Thoracic aorta (tissue), 2 donors: ENCODE measurements at regions not wholly inside any gene's neighbourhood (a gene's known extent, or its start where the extent isn't known, plus 50 kb on each side); places are given as distances from the start of the nearest gene placed in this dataset.

Experiments
- ATAC-seq: fragments of 150-250 bp; one replicate; pipeline ENCODE4 v1.8.0; 2017; ENCODE audit warnings: low read depth; ENCODE audit not compliant: insufficient number of reproducible peaks, low FRiP score
- DNase-seq: peaks from one replicate; pipeline ENCODE4 v3.0.0-alpha.2; 2020; ENCODE audit warnings: low spot score
- H3K27ac ChIP-seq, 2 donors: fragments of 200-600 bp; sonication (generic); 1 replicate in 1 of 2; 2 replicates in 1 of 2; pipeline ENCODE4 v1.5.1; 2016; ENCODE audit warnings: mild to moderate bottlenecking in 2 of 2, moderate library complexity in 2 of 2
- H3K27me3 ChIP-seq: fragments of 200-600 bp; sonication (generic); replicated peaks from 2 replicates; pipeline ENCODE4 v1.6.0; 2016; ENCODE audit warnings: mild to moderate bottlenecking; ENCODE audit not compliant: insufficient read depth
- H3K36me3 ChIP-seq: fragments of 200-600 bp; sonication (generic); one replicate; pipeline ENCODE4 v1.5.1; 2016
- H3K4me1 ChIP-seq, 2 donors: fragments of 200-600 bp; sonication (generic); 1 replicate in 1 of 2; 2 replicates in 1 of 2; pipeline versions ENCODE4 v1.5.1 to v1.6.0; 2016; ENCODE audit warnings: low read depth in 2 of 2, mild to moderate bottlenecking in 1 of 2; ENCODE audit not compliant: control insufficient read depth in 1 of 2
- H3K4me3 ChIP-seq: fragments of 200-600 bp; sonication (generic); 2 replicates; pipeline ENCODE4 v1.5.1; 2016; ENCODE audit warnings: mild to moderate bottlenecking
- H3K9me3 ChIP-seq: fragments of 200-600 bp; sonication (generic); 2 replicates; pipeline ENCODE4 v1.5.1; 2016
- TF ChIP-seq, protein P1 (sequence below): fragments of 200-600 bp; sonication (generic); IDR thresholded peaks from one replicate; pipeline ENCODE4 v1.5.1; 2019; ENCODE audit warnings: antibody characterized with exemption

DNA sequence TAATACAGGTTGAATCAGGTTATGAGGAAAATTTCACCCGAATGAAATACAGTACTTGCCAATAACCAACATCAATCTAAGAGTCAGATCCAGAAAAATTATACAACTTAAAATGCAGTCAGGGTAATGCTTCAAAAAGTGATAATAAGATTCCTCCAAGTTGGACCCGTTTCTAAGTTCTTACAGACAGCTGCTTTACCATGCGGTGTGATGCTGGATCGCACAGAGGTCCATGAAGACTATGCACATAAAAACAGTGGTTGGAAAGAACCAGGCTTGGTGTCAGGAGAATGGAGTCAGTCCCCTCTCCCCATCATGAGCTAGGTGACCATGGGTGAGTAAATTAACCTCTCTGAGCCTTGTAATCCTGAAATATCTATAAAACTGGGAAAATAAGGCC, 261.3 kb downstream of the QDPR start:
- DNase-seq (no peak), ATAC-seq (no peak)
- Histone ChIP-seq H3K36me3 (no peaks in the 10 kb centered on the region), H3K9me3 (no peaks in the 10 kb centered on the region), H3K27ac (no peak overlapping the region), H3K4me1 (peaks cover 0 to 10% of the 10 kb centered on the region in 2 donors), H3K27me3 (no peaks in the 10 kb centered on the region), H3K4me3 (no peak overlapping the region)
- TF ChIP-seq, protein P1, sequence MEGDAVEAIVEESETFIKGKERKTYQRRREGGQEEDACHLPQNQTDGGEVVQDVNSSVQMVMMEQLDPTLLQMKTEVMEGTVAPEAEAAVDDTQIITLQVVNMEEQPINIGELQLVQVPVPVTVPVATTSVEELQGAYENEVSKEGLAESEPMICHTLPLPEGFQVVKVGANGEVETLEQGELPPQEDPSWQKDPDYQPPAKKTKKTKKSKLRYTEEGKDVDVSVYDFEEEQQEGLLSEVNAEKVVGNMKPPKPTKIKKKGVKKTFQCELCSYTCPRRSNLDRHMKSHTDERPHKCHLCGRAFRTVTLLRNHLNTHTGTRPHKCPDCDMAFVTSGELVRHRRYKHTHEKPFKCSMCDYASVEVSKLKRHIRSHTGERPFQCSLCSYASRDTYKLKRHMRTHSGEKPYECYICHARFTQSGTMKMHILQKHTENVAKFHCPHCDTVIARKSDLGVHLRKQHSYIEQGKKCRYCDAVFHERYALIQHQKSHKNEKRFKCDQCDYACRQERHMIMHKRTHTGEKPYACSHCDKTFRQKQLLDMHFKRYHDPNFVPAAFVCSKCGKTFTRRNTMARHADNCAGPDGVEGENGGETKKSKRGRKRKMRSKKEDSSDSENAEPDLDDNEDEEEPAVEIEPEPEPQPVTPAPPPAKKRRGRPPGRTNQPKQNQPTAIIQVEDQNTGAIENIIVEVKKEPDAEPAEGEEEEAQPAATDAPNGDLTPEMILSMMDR = no peak

DNA sequence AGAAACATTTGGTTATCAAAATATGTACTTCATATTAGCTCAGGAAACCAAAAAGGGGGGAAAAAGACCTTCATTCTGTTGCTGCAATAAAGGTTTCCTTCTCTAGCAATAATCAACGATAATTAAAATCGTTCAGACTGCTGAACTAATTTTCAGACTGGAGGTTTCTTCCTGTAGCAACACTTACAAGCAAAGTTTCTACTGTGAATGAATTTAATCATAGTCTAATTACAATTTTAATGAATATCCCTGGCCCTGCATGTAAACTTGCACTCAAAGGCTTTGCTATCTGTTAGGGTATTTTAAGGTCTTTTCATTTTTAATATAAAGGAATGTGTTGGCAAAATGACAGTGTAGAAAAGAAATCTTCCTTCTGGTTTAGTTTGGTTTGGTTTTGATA, 265.2 kb downstream of the QDPR start:
- H3K9me3 ChIP-seq = no peaks in the 10 kb centered on the region
- TF ChIP-seq, protein P1 = no peak
- DNase-seq (no peak), ATAC-seq (no peak)
- no peak overlapping the region for H3K4me3 ChIP-seq
- H3K27ac ChIP-seq = no peak overlapping the region
- no peaks in the 10 kb centered on the region for H3K36me3 ChIP-seq
- peaks cover 0 to 10% of the 10 kb centered on the region in 2 donors for H3K4me1 ChIP-seq
- H3K27me3 ChIP-seq = no peaks in the 10 kb centered on the region

DNA sequence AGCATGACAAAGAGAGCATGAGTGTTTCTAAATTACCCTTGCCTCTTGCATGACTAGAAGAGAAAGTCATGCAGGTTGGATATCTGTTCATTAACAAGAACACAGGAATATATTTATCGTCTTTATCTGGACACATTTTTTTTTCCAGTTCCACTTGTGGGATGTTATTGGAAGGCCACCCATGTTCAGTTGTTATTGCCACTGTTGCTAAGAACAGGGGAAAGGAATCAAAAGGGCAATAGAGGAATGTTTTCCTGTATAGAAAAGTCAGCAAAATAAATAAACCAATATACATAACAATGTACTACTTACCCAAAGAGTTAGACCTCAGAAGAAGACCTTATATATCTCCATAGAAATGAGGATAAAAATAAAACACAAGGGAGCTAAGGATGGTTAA, 270.1 kb downstream of the QDPR start:
- H3K4me1 ChIP-seq = no peaks in the 10 kb centered on the region

DNA sequence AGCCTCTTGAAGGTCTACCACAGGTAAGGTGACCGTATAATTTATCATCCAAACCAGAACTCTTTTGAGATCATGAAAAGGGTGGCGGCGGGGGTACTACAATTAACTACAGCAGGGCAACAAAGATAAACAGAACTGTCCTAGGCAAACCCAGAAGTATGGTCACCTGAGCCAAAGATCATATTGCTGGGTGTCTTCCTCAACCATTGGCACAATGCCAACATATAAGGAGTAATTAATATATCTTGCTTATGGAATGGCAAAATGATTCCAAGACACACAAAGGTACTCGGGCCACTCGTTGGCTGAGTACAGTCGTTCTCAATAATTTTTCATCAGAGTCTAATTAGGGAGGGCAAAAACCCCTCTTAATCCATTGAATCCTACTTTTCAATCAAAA, 273.3 kb downstream of the QDPR start:
- H3K4me3 ChIP-seq = no peak overlapping the region
- H3K9me3 ChIP-seq = no peaks in the 10 kb centered on the region
- no peak for ATAC-seq
- no peaks in the 10 kb centered on the region for H3K36me3 ChIP-seq
- no peak for DNase-seq
- no peaks in the 10 kb centered on the region for H3K4me1 ChIP-seq
- no peak overlapping the region for H3K27ac ChIP-seq
- no peaks in the 10 kb centered on the region for H3K27me3 ChIP-seq
- TF ChIP-seq, protein P1 = no peak

More for the DNA sequence above, 270.1 kb downstream of the QDPR start:
- H3K4me3 ChIP-seq = no peak overlapping the region
- ATAC-seq (no peak), DNase-seq (no peak)
- TF ChIP-seq, protein P1 = no peak
- no peaks in the 10 kb centered on the region for H3K27me3 ChIP-seq
- H3K27ac ChIP-seq = no peak overlapping the region
- no peaks in the 10 kb centered on the region for H3K9me3 ChIP-seq
- H3K36me3 ChIP-seq = no peaks in the 10 kb centered on the region

DNA sequence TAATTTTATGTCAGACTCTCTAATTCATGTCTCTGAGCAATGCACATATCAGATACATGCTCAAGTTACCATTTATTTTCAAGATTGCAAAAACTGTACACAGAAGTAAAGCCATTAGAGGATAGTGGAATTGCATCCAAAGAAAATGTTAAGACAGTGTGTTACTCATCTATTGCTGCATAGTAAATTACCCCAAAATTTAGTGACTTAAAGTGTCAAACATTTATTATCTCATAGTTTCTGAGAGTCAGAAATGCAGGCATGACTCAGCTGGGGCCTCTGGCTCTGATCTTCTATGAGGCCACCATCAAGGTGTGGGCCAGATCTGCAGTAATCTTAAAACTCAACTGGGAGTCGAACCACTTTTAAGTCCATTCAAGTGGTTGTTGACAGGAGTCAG, 275.2 kb downstream of the QDPR start:
- H3K9me3 ChIP-seq = no peaks in the 10 kb centered on the region
- H3K27me3 ChIP-seq = no peaks in the 10 kb centered on the region
- no peak overlapping the region for H3K27ac ChIP-seq
- H3K36me3 ChIP-seq = no peaks in the 10 kb centered on the region
- H3K4me3 ChIP-seq = no peak overlapping the region
- ATAC-seq (no peak), DNase-seq (no peak)
- TF ChIP-seq, protein P1 = no peak
- peaks cover 13 to 19% of the 10 kb centered on the region in 2 donors for H3K4me1 ChIP-seq
